Activated T-cell treated with anti-CD3 and anti-CD28 coated beads for 1 hour (primary cell): ENCODE measurements at regions not wholly inside any gene's neighbourhood (a gene's known extent, or its start where the extent isn't known, plus 50 kb on each side); places are given as distances from the start of the nearest gene placed in this dataset.
"Not testable (repeated sequence)": the region's sequence is repeated elsewhere in the genome, so short reads cannot be mapped to it uniquely, and the experiment has no call there.

Source experiments
- DNase-seq: peaks from one replicate; pipeline ENCODE4 v3.0.0-alpha.2; 2020; ENCODE audit warnings: low read depth

- no peak for DNase-seq
Observed at GRCh38 chr6:4655196-4656025, 120.8 kb upstream of the CDYL start.

DNA sequence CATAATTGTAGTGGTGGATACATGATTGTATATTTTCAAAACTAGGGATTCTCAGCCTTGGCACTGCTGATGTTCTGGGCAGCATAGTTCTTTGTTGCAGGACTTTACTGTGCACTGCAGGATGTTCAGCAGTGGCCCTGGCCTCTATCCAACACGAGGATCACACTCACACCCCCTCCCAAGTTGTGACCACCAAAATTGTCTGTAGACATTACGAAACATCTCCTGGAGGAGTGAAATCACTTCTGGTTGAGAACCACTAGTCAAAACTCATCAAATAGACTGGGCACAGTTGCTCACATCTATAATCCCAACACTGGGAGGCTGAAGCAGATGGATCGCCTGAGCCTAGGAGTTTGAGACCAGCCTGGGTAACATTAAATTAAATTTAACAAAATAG is 123.1 kb upstream of the CDYL start:
- DNase-seq, result no peak

- DNase-seq, result no peak
Observed at GRCh38 chr6:4651831-4652467, 124.3 kb upstream of the CDYL start.

DNA sequence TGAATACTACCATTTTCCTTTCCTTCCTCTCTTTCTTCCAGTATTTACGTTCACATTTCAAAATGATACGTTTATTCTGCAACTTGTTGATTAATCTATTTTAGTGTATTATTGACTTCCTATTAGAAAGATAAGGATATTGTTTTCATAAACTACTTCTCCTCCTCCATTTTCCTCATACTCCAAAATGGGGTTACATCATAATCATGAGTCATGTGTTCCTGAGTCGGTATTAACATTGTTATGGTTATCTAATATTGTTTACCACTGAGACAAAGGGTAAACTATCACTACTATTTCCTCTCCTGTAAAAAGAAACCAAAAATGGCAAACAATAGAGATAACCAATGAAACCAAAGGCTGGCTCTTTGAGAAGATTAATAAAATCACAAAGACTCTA is 126.5 kb upstream of the CDYL start:
- DNase-seq, result no peak

GRCh38 chr6:4647414-4648365 is 128.5 kb upstream of the CDYL start:
- no peak for DNase-seq

DNA sequence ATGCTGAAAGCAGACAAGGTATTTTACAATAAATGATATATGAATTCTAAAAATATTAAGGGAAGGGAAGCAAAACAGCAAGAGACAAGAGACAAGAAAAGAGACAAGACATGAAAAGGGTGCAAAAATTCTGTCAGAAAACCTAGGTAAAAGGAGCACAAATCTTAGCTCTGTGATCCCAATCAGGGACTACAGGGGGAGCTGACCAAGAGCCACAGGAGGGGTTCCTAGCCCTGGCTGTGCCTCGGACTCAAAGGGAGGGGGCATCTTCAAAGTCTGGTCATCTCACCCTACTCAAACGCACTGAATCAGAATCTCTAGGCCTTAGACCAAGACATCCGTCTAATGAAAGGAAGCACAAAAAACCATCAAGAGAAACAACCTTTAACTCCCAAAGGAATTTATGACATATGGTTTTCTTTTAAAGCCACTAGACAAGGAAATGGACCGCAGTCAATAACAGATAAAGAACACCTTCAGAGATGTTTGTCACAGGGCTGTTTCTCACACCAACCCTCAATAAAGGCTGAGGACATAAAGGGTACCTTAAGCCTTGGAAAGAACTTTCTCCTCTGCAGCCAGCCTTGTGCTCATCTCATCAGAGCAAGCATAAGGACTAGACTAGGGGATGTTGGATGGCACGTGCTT is 130.4 kb upstream of the CDYL start:
- no peak for DNase-seq

DNA sequence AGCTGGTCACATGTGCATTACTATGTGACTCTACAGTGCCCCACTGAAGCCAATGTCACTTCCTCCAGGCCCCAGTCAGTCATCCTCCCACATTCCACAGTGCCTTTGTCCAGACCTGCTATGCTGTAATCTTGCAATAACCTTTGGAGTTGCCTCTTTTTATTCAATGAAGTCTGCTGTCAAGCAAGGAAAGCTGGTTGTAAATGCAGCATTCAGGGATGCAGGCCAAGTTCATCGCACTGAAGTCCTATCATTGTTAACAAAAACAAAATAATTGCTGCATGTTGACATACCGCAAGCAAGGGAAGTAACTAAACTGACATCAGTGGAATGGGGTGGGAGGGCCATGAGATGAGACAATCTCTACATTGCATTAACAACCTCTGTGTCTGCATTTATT is 131.2 kb upstream of the CDYL start:
- no peak for DNase-seq

GRCh38 chr6:4641461-4641860 is 134.7 kb upstream of the CDYL start:
- DNase-seq, result no peak

DNA sequence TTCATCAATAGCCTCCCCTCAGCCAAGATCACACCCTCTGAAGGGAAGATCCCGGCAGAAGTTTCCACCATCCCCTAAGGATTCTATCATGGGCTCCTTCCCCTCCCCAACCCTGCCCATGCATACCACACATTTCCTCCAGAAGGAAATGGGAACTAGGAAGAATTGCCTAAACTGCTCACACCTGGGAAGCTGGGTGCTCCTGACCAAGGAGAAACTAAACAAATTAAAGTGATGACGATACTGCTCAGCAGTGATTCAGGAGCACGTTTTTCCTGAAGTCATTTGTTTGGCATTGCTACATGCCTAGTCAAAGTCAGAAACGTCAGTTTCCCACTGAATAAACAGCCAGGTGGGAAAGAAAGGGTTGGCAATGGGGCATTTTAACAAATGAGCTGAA is 136.1 kb upstream of the CDYL start:
- DNase-seq, result no peak

GRCh38 chr6:4638641-4639040 is 137.6 kb upstream of the CDYL start:
- no peak for DNase-seq

DNA sequence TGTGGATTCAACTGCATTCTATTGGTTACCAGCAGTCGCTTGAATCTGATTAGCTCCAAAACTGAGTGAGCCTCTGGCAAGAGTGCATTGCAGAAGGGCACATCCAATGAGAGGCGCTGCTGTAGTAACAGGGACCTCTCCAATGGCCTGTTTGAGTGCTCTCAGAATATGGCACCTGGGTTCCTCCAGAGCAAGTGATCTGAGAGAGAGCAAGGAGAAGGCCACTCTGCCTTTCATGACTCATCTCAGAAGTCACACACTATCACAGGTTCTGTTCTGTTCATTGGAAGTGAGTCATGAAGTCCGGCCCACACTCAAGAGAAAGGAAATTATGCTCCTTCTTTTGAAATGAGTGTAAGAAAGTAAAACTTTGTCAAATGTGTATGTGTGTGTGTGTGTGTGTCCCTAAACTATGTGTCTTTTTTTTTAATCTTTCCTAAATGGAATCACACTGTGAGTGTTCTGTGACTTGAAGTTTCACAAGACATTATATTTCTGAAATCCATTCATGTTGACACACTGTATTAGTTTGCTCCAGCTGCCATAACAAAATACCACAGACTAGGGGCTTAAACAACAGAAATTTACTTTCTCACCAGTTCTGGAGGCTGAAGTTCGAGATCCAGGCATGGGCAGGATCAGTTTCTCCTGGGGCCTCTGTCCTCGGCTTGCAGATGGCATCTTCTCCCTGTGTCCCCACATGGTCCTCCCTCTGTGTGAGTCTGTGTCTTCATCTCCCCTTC is 138.3 kb upstream of the CDYL start:
- DNase-seq, result no peak

DNA sequence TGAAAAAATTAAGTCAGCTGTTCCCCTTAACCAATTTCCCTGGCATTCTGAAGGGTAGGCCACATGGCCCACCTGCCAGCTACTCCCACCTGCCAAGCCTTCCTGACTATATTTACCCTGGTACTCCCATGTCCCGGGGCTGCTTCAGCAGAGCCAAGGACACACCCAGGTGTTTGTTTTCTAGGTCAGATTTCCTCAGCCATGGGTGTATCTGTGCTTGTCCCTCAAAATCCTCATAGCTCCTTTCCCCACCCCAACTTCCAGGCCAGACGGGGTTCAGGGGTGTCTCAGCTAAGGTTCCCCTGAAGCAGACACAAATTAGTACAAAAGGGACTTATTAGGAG is 139.4 kb upstream of the CDYL start:
- no peak for DNase-seq

DNA sequence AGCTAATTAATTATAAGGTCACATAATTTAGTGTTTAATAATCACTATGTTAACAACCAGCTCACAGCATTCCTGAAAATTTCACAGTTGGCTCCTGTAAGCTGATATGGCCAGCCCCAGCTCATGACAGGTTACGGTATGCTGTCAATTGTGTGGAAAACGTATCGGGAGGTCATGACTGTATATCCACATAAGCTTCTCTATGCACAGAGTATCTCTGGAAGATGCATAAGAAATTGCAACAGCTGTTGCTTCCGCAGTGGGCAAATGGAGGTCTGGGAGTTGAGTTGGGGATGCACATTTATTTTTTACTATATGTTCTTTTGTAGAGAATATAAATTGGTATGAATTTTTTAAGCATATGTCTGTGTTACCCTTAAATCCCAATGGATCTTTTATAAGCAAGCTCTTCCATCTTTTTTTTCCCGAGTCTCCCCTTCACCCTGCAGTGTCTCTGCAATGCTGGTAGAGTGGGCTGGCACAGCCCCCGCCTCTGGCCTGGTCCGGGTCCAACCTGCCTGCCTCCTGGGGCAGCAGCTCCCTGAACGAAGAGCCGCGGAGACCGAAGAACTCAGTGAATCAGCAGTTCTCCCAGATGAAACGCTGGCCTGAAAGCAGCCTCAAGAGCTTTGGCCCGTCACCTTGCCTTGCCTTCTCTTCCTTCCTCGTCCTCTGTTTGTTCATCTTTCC is 139.9 kb upstream of the CDYL start:
- DNase-seq, result no peak

DNA sequence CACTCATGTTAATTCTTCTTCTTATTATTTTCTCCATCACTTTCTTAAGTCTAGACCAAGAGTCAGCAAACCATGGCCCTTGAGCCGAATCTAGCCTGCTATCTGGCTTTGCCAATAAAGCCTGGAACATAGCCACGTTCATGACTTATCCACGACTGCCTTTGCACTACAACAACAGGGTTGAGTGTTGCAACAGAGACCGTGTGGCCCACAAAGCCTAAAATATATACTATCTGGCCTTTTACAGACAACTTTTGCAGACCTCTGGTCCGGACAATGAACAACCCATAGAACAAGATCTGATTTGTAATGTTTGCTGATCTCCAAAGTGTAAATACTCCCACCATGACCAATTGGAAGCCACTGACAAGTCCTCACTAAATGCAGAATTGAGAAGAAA is 140.5 kb upstream of the CDYL start:
- no peak for DNase-seq

DNA sequence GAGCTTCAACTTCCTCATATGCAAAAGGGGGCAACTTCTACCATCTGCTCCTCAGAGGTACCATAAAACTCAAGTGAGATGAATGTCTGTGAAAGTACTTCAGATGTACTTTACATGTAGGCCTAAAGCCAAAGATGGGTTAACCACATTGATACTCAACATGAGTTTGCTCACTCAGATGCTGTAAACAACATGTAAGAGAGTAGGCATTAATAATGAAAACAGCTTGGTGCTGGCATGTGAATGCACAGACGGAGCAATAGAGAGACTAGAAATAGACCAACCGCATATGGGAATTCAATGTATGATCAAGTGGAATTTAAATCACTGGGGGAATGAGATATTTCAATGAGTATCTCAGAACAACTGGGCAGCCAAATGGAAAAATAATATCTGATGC is 143.8 kb upstream of the CDYL start:
- no peak for DNase-seq

DNA sequence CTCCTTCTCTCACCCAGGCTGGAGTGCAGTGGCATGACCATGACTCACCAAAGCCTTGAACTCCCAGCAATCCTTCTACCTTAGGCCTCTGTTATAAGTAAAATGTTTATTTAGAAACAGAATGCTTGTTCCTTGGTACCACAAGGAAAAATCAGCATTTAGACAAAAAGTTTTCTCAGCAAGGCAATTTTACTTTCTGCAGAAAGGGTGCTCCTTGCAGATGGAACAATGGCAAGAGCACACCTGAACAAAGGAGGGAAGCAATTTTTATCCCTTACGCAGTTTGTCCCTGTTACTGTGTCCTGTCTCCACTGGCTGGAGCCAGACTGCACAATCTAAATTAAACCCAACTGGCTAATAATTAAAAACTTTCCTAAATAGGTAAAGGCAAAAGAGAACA is 146.4 kb upstream of the CDYL start:
- not testable (repeated sequence) for DNase-seq

DNA sequence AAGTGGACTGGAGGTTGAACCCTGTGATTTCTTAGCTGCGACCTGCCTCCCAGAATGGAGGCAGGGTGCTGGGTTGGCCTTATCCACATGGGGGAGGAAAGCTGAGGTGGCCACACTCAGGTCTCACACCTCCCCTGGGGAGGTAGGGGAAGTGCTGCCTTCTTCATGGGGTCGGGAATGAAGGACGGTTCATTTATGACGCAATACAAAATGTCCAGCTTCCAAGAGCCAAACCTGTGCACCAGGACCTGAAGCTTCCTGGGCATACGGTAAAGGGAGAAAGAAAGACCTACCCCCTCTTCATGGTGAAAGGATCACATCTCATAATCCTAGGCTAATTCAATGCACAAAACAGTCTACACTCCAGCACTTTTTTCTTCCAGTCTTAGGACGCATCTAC is 150.6 kb upstream of the CDYL start:
- no peak for DNase-seq

- no peak for DNase-seq
Observed at GRCh38 chr6:4624726-4625125, 151.5 kb upstream of the CDYL start.

- no peak for DNase-seq
Observed at GRCh38 chr6:4620284-4621151, 155.7 kb upstream of the CDYL start.

DNA sequence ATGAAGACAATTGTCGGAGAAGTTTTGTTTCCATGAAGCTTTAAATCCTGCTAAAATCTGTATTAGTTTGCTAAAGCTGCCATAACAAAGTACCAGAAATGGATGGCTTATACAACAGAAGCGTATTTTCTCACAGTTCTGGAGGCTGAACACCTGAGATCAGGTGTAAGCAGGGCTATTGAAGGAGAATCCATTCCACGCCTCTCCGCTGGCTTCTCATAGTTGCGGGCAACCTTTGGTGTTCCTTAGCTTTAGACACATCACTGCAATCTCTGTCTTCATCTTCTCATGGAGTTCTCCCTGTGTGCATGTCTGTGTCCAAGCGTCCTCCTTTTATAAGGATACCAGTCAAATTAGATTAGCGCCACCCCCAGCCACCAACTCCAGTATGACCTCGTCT is 159.9 kb upstream of the CDYL start:
- no peak for DNase-seq
